NCI-H2029 (cell line): ENCODE measurements at regions not wholly inside any gene's neighbourhood (a gene's known extent, or its start where the extent isn't known, plus 50 kb on each side); places are given as distances from the start of the nearest gene placed in this dataset.
"Not testable (repeated sequence)": the region's sequence is repeated elsewhere in the genome, so short reads cannot be mapped to it uniquely, and the experiment has no call there.

Experiments used
- DNase-seq: peaks from one replicate; lab custom pipeline; 2025; lab: John Stamatoyannopoulos, UW

DNA sequence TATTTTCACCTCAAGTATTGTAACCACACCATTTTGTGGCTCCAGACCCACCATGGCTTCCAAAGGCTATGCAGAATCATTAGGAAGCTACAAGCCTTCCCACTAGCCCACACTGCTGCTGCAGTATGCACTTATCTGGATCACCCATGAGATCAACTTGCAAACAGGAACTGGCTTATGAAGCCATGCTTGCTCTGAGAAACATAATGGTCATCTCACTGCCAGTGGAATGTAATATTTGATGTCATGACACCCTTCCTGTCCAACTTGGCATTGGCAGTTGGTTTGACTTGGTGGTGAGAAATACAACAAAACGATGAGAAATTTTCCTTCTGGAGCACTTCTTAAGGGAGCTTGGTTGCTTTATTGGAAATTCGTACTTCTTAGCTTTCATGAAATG, 69.3 kb upstream of the FRMD6 start:
- no peak for DNase-seq

DNA sequence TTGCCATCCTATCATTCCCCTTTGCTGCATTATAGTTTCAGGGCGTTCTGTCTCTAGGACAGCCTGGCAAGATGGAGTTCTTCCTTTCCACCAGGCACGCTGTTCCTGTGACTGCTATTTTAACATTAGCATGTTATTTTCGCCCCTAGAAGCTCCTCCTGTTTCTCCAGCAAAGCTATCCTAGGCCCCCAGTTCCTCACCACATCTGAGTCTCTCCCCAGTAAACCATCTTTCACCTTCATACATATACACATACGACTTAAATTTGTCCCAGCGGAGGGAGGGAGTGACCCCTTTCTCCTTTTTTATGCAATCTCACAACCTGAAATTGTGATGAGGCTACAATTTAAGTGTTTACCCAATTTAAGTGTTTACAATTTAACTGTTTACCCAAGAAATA, 66.7 kb upstream of the FRMD6 start:
- no peak for DNase-seq

DNA sequence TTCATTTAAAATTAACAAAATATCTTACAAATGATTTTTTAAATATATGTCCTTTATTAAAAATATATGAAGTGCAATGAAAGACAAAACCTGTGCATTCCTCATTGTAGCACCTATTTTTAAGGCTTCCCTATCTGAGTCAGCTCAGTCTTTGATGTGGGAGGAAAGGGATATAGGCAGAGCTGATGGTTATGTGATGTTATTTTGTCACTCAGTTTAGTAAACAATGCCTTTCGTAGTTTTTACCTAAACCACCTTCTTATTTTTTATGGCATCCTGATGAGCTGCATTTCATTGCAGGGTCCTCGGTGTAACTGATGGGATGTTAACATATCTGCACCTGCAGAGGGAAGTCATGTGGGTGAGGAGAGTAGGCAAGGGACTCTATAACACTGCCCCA, 58.9 kb upstream of the FRMD6 start:
- no peak for DNase-seq

DNA sequence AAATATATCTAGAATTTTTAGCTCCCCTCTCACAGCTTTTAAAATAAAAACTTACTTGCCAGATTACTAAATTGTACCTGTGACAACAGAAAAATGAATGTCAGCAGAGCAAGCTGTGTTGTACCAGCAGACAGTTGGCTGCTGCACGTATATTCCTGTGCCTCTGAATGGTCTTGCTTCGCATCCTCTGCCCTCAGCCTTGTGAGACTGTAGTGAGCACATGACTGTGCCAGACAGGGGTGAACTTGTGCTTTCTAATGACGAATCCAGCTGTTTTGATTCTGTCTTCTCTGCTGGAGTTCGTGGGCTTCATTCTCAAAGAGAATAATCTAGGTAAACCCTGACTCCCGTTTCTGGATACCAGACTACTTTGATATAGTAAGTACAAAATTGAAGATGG, 58.3 kb upstream of the FRMD6 start:
- no peak for DNase-seq

DNA sequence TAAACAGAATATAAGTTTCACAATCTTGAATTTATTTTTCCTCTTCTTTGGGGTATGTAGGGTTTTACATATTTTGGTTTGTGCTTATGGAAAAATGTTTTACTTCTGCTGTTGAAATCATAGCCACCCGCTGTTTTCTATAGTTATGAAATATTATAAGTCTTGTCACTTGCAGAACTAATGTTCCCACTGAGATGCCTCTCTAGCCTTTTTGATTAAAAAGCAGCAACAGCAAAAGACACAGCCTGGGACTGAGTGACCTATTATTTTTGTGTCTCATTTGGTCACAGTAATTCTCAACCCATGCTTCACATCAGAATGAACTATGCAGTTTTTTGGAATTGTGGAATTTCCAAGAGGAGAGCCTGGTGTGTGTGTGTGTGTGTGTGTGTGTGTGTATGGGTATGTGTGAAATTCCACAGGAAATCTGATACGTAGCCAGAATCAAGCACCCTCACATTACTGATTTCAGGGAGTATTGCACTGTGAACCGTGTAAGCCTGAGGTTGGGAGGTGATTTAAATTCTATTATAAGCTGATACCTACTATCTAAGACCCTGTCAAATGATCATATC, 55.7 kb upstream of the FRMD6 start:
- DNase-seq, result no peak

DNA sequence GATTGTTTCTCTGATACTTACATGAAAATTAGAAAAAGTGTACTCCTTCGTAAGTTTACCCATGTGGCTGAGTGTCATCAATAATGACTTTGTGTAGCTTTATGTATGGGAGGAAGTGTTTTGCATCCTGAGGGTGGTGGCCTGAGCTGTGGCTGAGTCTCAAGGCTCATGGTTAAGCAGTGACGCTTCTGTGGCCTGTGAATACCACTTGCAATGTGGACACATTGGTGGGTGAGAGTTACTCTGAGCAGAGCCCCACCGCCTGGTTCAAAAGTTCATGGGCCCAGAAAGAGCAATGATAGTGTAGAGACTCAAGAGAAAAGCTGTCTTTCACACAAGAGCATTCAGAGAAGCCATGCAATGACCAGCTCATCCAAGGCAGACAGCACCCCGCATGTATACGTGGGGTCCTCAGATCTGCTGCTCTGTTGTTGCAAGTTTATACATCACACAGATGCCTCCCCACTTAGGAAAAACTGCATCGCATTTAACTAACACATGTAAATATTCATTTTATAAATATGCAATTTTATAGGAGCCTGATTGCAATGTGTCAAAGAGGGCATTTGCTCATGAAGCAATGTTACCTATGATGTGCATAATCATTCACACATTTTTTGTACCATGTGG, 55.1 kb upstream of the FRMD6 start:
- DNase-seq, result no peak

DNA sequence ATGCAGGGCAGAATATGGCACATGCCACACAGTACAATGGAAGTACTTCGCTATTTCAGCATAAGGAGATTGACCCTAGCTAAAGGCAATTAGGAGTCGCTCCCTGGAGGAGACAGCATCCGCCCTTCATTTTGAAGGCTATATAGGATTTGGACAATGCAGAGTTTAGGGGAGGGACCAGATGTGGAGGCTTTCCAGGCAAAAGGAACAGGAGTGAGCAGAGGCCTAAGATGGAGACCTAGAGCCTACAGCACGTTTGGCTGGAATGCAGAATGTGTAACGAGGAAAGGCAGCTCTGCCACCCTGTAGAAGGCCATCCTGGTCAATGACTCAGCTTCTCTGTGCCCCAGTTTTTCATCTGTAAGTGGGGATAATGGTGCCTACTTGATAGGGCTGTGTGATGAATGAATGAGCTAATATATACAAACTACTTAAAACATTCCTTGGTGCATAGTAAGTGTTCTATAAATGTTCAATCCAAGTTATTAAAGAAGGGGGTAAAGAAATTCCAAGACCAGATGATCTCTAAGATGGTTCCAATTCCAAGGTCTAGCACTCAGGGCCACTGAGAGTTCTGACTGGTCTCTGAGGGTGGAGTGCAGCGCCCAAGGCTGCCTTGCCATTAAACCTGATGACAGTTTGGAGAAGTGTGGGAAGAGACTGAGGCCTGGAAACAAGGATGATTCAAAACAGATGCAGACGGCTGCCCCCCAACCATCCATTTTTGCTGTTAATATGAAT, 54.3 kb upstream of the FRMD6 start:
- no peak for DNase-seq

DNA sequence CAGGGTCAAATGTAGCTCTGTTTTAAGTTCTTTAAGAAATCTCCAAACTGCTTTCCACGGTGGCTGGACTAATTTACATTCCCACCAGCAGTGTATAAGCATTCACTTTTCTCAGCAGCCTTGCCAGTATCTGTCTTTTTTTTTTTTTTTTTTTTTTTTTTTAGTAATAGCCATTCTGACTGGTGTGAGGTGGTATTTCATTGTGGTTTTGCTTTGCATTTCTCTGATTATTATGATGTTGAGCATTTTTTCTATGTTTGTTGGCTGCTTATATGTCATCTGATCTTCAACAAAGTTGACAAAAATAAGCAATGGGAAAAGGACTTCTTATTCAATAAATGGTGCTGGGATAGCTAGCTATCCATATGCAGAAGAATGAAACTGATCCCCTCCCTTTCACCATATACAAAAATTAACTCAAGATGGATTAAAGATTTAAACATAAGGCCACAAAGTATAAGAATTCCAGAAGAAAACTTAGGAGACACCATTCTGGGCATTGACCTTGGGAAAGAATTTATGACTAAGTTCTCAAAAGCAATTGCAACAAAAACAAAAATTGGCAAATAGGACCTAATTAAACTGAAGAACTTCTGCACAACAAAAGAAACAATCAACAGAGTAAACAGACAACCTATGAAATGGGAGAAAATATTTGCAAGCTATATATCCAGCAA, 52.6 kb upstream of the FRMD6 start:
- not testable (repeated sequence) for DNase-seq

DNA sequence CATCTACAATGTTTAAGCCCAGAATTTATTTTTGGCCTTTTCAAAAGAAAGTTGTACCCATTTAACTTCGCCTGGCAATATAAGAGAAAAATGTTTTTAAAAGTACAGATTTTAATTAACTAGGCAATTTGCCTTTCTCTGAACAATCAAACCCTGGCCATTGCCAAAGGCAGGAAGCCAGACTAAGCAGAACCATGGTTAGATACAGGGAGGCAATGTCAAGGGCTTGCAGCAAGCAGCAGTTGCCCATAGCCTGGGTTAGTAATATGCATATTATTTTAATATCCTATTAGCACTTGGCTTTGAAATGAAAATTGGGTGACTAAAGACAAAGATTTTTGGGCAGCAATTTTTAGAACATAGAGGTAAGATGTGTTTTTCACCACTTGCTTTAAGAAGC, 51.1 kb upstream of the FRMD6 start:
- DNase-seq, result no peak
